NCI-H82 (cell line): ENCODE measurements at regions not wholly inside any gene's neighbourhood (a gene's known extent, or its start where the extent isn't known, plus 50 kb on each side); places are given as distances from the start of the nearest gene placed in this dataset.

ENCODE experiments used
- DNase-seq: peaks from one replicate; lab custom pipeline; 2025; lab: John Stamatoyannopoulos, UW

GRCh38 chr2:219692521-219692920 lies 65.1 kb downstream of the SLC4A3 start:
- no peak for DNase-seq

GRCh38 chr2:219695145-219695709 lies 67.8 kb downstream of the SLC4A3 start:
- DNase-seq = no peak

GRCh38 chr2:219697811-219698747 lies 70.6 kb downstream of the SLC4A3 start:
- DNase-seq = no peak

GRCh38 chr2:219698748-219699439 lies 71.5 kb downstream of the SLC4A3 start:
- DNase-seq = no peak

GRCh38 chr2:219699440-219699821 lies 72.0 kb downstream of the SLC4A3 start:
- no peak for DNase-seq

GRCh38 chr2:219701847-219702634 lies 74.6 kb downstream of the SLC4A3 start:
- DNase-seq = peak; percentile 34

- no peak for DNase-seq
Observed at GRCh38 chr2:219702796-219703545, 75.5 kb downstream of the SLC4A3 start.

- no peak for DNase-seq
Observed at GRCh38 chr2:219704878-219705277, 77.4 kb downstream of the SLC4A3 start.

GRCh38 chr2:219706823-219707281 lies 79.4 kb downstream of the SLC4A3 start:
- DNase-seq = no peak

GRCh38 chr2:219707496-219708285 lies 80.3 kb downstream of the SLC4A3 start:
- no peak for DNase-seq

- DNase-seq = no peak
Observed at GRCh38 chr2:219709331-219709761, 81.9 kb downstream of the SLC4A3 start.

- DNase-seq = peak; percentile 87
Observed at GRCh38 chr2:219713110-219713509, 85.7 kb downstream of the SLC4A3 start.

- no peak for DNase-seq
Observed at GRCh38 chr2:219714681-219715400, 87.4 kb downstream of the SLC4A3 start.

- DNase-seq = no peak
Observed at GRCh38 chr2:219718066-219718465, 90.6 kb downstream of the SLC4A3 start.

- no peak for DNase-seq
Observed at GRCh38 chr2:219719521-219719920, 92.1 kb downstream of the SLC4A3 start.

- DNase-seq = no peak
Observed at GRCh38 chr2:219720956-219721355, 93.5 kb downstream of the SLC4A3 start.

- no peak for DNase-seq
Observed at GRCh38 chr2:219722276-219722879, 94.9 kb downstream of the SLC4A3 start.

- no peak for DNase-seq
Observed at GRCh38 chr2:219723311-219723710, 95.9 kb downstream of the SLC4A3 start.

GRCh38 chr2:219724628-219725027 lies 97.2 kb downstream of the SLC4A3 start:
- DNase-seq = no peak
